Prostate gland (tissue), 2 donors: ENCODE measurements at regions not wholly inside any gene's neighbourhood (a gene's known extent, or its start where the extent isn't known, plus 50 kb on each side); places are given as distances from the start of the nearest gene placed in this dataset.

Experiments
- DNase-seq: peaks from one replicate; pipeline ENCODE4 v3.0.0-alpha.2; 2019; ENCODE audit warnings: low spot score
- H3K27ac ChIP-seq, 2 donors: fragments of 200-600 bp; sonication (generic); 2 replicates each; pipeline ENCODE4 v1.5.1; 2017 to 2019
- H3K27me3 ChIP-seq: fragments of 200-600 bp; sonication (generic); replicated peaks from 2 replicates; pipeline ENCODE4 v1.5.1; 2019; ENCODE audit not compliant: insufficient read depth
- H3K36me3 ChIP-seq, 2 donors: fragments of 200-600 bp; sonication (generic); 1 replicate in 1 of 2; 2 replicates in 1 of 2; pipeline versions ENCODE4 v1.5.1 to v1.8.1; 2017 to 2019
- H3K4me1 ChIP-seq: fragments of 200-600 bp; sonication (generic); replicated peaks from 2 replicates; pipeline ENCODE4 v1.5.1; 2019
- H3K4me3 ChIP-seq, 2 donors: fragments of 200-600 bp; sonication (generic); 2 replicates each; pipeline ENCODE4 v1.5.1; 2017 to 2019
- H3K9me3 ChIP-seq: fragments of 200-600 bp; sonication (generic); 2 replicates; pipeline ENCODE4 v1.5.1; 2017
- POLR2A ChIP-seq: fragments of 450-650 bp; IDR thresholded peaks from one replicate; pipeline ENCODE4 v1.6.1; 2016; ENCODE audit warnings: antibody characterized with exemption, mild to moderate bottlenecking
- POLR2AphosphoS5 ChIP-seq: sonication (generic); formaldehyde crosslinking; IDR thresholded peaks from one replicate; pipeline ENCODE4 v1.6.1; 2017; ENCODE audit warnings: antibody characterized with exemption
- WGBS: methylation state at CpG from one replicate; pipeline ENCODE4 v1.1.5; 2018; 5-methylcytosine and 5-hydroxymethylcytosine counted together
- intact Hi-C: fragments of 100-400 bp; cut with DNase I; formaldehyde crosslinking; loops from one replicate; pipeline ENCODE4 v1.14.2; 2022
- TF ChIP-seq, protein P1 (sequence below), 4 experiments: fragments of 200-600 bp in 2 of 4; fragments of 450-650 bp in 2 of 4; sonication (generic) in 2 of 4; IDR thresholded peaks; 1 replicate in 3 of 4; 2 replicates in 1 of 4; pipeline ENCODE4 v1.5.1; 2016 to 2019; ENCODE audit warnings: antibody characterized with exemption in 4 of 4, mild to moderate bottlenecking in 2 of 4, moderate library complexity in 2 of 4

DNA sequence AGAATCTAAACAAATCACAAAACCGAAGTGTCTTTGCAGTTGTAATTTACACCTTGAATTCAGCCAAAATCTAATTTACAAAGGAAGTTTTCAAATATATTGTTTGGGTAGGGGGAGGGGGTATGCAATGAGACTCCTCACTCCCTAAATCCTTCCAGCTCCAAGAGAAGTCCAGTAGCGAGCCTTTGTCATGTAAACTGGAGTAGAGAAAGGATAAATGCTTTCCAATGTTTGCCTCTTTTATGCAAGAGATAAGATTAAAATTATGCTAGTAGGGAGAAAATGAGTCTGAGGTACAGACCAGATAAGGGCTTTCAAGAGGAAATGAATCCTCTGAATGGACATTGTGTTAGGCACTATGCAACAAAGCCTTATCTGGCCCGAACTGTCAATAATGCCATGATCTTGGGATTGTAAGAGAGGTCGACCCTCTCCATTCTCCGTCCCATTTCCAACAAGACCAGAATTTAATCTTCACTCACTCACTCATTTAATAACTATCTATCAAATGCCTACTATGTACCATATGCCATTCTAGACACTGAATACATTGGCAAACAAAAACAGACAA is 199.2 kb downstream of the LACC1 start:
- H3K4me1 ChIP-seq: no peaks in the 10 kb centered on the region
- intact Hi-C loops: no loop called here
- no peak overlapping the region for H3K4me3 ChIP-seq
- no peak overlapping the region for H3K27ac ChIP-seq
- TF ChIP-seq, protein P1, sequence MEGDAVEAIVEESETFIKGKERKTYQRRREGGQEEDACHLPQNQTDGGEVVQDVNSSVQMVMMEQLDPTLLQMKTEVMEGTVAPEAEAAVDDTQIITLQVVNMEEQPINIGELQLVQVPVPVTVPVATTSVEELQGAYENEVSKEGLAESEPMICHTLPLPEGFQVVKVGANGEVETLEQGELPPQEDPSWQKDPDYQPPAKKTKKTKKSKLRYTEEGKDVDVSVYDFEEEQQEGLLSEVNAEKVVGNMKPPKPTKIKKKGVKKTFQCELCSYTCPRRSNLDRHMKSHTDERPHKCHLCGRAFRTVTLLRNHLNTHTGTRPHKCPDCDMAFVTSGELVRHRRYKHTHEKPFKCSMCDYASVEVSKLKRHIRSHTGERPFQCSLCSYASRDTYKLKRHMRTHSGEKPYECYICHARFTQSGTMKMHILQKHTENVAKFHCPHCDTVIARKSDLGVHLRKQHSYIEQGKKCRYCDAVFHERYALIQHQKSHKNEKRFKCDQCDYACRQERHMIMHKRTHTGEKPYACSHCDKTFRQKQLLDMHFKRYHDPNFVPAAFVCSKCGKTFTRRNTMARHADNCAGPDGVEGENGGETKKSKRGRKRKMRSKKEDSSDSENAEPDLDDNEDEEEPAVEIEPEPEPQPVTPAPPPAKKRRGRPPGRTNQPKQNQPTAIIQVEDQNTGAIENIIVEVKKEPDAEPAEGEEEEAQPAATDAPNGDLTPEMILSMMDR (IDR thresholded peaks at IDR 0.05): no peak
- H3K27me3 ChIP-seq: no peaks in the 10 kb centered on the region
- no peak for DNase-seq
- no peaks in the 10 kb centered on the region for H3K9me3 ChIP-seq
- WGBS: 79% methylated on average over 5 of the region's 5 CpGs
- H3K36me3 ChIP-seq: no peaks in the 10 kb centered on the region

DNA sequence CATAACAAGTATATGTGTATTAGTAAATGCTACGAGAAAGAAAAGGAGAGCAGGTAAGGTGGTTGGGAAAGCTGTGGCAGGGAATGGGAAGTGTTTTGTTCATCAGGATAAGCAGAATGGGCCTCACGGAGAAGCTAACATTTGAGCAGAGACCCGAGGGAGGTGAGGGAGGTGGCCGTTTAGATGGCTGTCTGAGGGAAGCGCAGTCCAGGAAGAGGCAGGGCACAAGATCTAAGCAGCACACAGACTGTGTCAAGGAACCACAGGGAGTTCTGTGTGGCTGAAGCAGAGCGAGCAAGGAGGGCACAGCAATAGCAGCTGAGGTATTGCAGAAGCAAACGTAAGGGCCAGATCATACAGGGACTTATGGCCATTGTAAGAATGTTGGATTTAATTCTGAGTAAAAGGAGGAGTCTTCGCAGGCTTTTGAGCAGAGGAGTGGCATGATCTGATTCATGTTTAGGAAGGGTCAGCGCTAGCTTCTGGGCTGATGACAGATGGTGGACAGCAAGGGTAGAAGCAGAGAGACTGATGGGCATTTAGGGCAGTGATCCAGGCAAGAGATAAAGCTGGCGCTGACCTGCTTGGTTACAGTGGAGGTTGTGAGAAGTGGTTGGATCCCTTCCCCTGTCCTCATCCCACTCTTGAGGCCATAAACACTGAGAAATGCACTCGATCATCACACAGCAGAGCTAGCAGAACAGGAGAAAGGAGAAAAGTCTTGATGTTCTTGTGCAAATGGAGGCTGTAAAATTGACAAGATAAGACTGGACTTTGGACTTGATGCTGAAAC is 199.9 kb downstream of the LACC1 start:
- DNase-seq: no peak
- Histone ChIP-seq H3K27ac (no peak overlapping the region), H3K4me1 (no peaks in the 10 kb centered on the region), H3K4me3 (no peak overlapping the region), H3K27me3 (no peaks in the 10 kb centered on the region), H3K9me3 (no peaks in the 10 kb centered on the region), H3K36me3 (no peaks in the 10 kb centered on the region)
- intact Hi-C loops: no loop called here
- TF ChIP-seq, protein P1 (IDR thresholded peaks at IDR 0.05): no peak
- TF ChIP-seq POLR2A: no peak
- no peak for TF ChIP-seq POLR2AphosphoS5
- WGBS: 86% methylated on average over 11 of the region's 11 CpGs

DNA sequence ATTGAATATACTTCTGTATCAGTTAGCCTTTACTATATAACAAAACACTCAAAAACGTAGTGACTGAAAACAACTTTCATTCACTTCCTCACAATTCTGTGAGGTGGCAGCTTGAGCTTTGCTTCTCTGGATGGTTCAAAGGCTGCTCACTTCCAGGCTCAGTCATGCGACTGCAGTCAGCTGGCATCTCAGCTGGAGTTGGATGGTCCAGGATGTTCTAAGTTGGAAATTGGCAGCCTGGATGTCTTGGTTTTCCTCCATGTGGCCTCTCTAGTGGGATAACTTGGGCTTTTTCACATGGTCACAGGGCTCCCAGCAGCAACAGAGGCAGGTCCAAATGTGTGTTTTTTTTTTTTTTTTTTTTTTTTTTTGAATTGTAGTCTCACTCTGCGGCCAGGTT is 204.4 kb downstream of the LACC1 start:
- DNase-seq: no peak
- intact Hi-C loops: no loop called here
- no peak overlapping the region for H3K4me3 ChIP-seq
- no peaks in the 10 kb centered on the region for H3K36me3 ChIP-seq
- H3K27ac ChIP-seq: no peak overlapping the region
- H3K4me1 ChIP-seq: no peaks in the 10 kb centered on the region
- no peaks in the 10 kb centered on the region for H3K9me3 ChIP-seq
- TF ChIP-seq, protein P1 (IDR thresholded peaks at IDR 0.05): no peak
- TF ChIP-seq POLR2AphosphoS5: no peak
- TF ChIP-seq POLR2A: no peak
- H3K27me3 ChIP-seq: no peaks in the 10 kb centered on the region
- WGBS: 85% methylated on average over 3 of the region's 3 CpGs

DNA sequence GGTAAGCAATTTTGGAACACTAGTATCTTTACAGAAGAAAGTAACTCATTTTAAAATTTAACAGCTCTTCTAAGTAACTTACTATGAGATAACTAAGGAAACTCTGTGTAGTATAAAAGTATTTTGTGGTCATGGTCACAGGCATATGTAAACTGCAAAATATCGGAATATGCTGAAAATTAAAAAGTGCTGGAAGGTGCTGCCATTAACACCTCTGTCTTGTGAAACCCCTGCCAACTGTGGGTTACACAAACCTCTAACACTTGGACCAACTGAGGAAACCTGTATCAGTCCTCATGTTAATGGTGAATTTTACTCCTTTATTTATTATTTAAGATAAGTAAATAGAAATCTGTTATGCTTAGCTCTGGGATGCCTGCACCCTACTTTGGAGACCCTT is 206.7 kb downstream of the LACC1 start:
- no peaks in the 10 kb centered on the region for H3K9me3 ChIP-seq
- no peaks in the 10 kb centered on the region for H3K36me3 ChIP-seq
- WGBS: 95% methylated on average over 1 of the region's 1 CpG
- no peak overlapping the region for H3K4me3 ChIP-seq
- no peaks in the 10 kb centered on the region for H3K27me3 ChIP-seq
- DNase-seq: no peak
- no peaks in the 10 kb centered on the region for H3K4me1 ChIP-seq
- no peak overlapping the region for H3K27ac ChIP-seq
- TF ChIP-seq POLR2AphosphoS5: no peak
- TF ChIP-seq POLR2A: no peak
- TF ChIP-seq, protein P1 (IDR thresholded peaks at IDR 0.05): no peak
- intact Hi-C loops: no loop called here

DNA sequence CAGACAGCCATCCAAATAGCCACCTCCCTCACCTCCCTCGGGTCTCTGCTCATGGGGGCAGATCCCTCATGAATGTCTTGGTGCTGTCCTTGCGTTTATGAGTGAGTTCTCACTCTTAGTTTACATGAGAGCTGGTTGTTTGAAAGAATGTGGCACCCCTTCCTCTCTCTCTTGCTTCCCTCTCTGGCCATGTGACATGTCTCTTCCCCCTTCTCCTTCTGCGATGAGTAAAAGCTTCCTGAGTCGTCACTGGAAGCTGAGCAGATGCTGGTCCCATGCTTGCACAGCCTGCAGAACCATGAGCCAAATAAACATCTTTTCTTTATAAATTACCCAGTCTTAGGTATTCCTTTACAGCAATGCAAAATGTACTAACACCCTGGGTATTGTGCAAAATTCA is 208.7 kb downstream of the LACC1 start:
- no peaks in the 10 kb centered on the region for H3K9me3 ChIP-seq
- intact Hi-C loops: no loop called here
- 67% methylated on average over 4 of the region's 4 CpGs for WGBS

More for the DNA sequence above, 208.7 kb downstream of the LACC1 start:
- H3K4me1 ChIP-seq: no peaks in the 10 kb centered on the region
- H3K27me3 ChIP-seq: no peaks in the 10 kb centered on the region
- no peak overlapping the region for H3K27ac ChIP-seq
- TF ChIP-seq, protein P1 (IDR thresholded peaks at IDR 0.05): no peak
- no peaks in the 10 kb centered on the region for H3K36me3 ChIP-seq
- DNase-seq: no peak
- no peak overlapping the region for H3K4me3 ChIP-seq
